ENCODE measurements at regions not wholly inside any gene's neighbourhood (a gene's known extent, or its start where the extent isn't known, plus 50 kb on each side); places are given as distances from the start of the nearest gene placed in this dataset.

GRCh38 chr10:81215498-81215897 is 659.5 kb upstream of the NRG3 start:
- H3K27me3 ChIP-seq (replicated peaks; ENCODE audit: insufficient read depth, low read depth, low read length, poor library complexity) = no peaks in the 10 kb centered on the region
- intact Hi-C loops (cut with micrococcal nuclease; ENCODE audit: unreplicated experiment) = no loop called here

GRCh38 chr10:81216949-81217348 is 658.0 kb upstream of the NRG3 start:
- H3K36me3 ChIP-seq (ENCODE audit: insufficient read depth, low read length, poor library complexity, severe bottlenecking) = no peaks in the 10 kb centered on the region
- no peak overlapping the region for H3K4me3 ChIP-seq (ENCODE audit: low read depth, low read length, poor library complexity, severe bottlenecking)
- POLR2A ChIA-PET (ENCODE audit: low non-redundant PET) = no interaction called here
- DNase-seq (ENCODE audit: low spot score) = no peak
- H3K4me1 ChIP-seq (ENCODE audit: insufficient read depth, low read length, poor library complexity, severe bottlenecking) = no peaks in the 10 kb centered on the region
- intact Hi-C loops (cut with micrococcal nuclease; ENCODE audit: unreplicated experiment) = no loop called here
- TF ChIP-seq CTCF (conservative IDR thresholded peaks at IDR 0.05; ENCODE audit: low read depth, low read length) = no peak
- TF ChIP-seq EZH2 (IDR thresholded peaks at IDR 0.05; ENCODE audit: borderline replicate concordance, low read depth, low read length, poor library complexity, severe bottlenecking) = no peak
- CTCF ChIA-PET = no interaction called here
- no TSS peak for BruUV-seq (replicated peaks)
- no peaks in the 10 kb centered on the region for H3K9me3 ChIP-seq (ENCODE audit: low read depth, low read length, poor library complexity, severe bottlenecking)
- no peak overlapping the region for H3K27ac ChIP-seq (ENCODE audit: low read depth, low read length, poor library complexity, severe bottlenecking)
- no peaks in the 10 kb centered on the region for H3K27me3 ChIP-seq (replicated peaks; ENCODE audit: insufficient read depth, low read depth, low read length, poor library complexity)

More at GRCh38 chr10:81215498-81215897, 659.5 kb upstream of the NRG3 start:
- no peaks in the 10 kb centered on the region for H3K36me3 ChIP-seq (ENCODE audit: insufficient read depth, low read length, poor library complexity, severe bottlenecking)
- ChIA-PET POLR2A (ENCODE audit: low non-redundant PET) (no interaction called here), CTCF (no interaction called here)
- H3K27ac ChIP-seq (ENCODE audit: low read depth, low read length, poor library complexity, severe bottlenecking) = no peak overlapping the region
- no peak overlapping the region for H3K4me3 ChIP-seq (ENCODE audit: low read depth, low read length, poor library complexity, severe bottlenecking)
- DNase-seq (ENCODE audit: low spot score) = no peak
- BruUV-seq (replicated peaks) = no TSS peak
- no peaks in the 10 kb centered on the region for H3K9me3 ChIP-seq (ENCODE audit: low read depth, low read length, poor library complexity, severe bottlenecking)
- no peaks in the 10 kb centered on the region for H3K4me1 ChIP-seq (ENCODE audit: insufficient read depth, low read length, poor library complexity, severe bottlenecking)
- TF ChIP-seq CTCF (conservative IDR thresholded peaks at IDR 0.05; ENCODE audit: low read depth, low read length) = no peak
- TF ChIP-seq EZH2 (IDR thresholded peaks at IDR 0.05; ENCODE audit: borderline replicate concordance, low read depth, low read length, poor library complexity, severe bottlenecking) = no peak

GRCh38 chr10:81218307-81218706 is 656.7 kb upstream of the NRG3 start:
- no peaks in the 10 kb centered on the region for H3K27me3 ChIP-seq (replicated peaks; ENCODE audit: insufficient read depth, low read depth, low read length, poor library complexity)
- no TSS peak for BruUV-seq (replicated peaks)
- H3K36me3 ChIP-seq (ENCODE audit: insufficient read depth, low read length, poor library complexity, severe bottlenecking) = no peaks in the 10 kb centered on the region
- DNase-seq (ENCODE audit: low spot score) = no peak
- no peak overlapping the region for H3K27ac ChIP-seq (ENCODE audit: low read depth, low read length, poor library complexity, severe bottlenecking)
- CTCF ChIA-PET = no interaction called here
- H3K9me3 ChIP-seq (ENCODE audit: low read depth, low read length, poor library complexity, severe bottlenecking) = no peaks in the 10 kb centered on the region
- POLR2A ChIA-PET (ENCODE audit: low non-redundant PET) = no interaction called here
- intact Hi-C loops (cut with micrococcal nuclease; ENCODE audit: unreplicated experiment) = no loop called here
- no peak overlapping the region for H3K4me3 ChIP-seq (ENCODE audit: low read depth, low read length, poor library complexity, severe bottlenecking)
- TF ChIP-seq CTCF (conservative IDR thresholded peaks at IDR 0.05; ENCODE audit: low read depth, low read length) (no peak), EZH2 (IDR thresholded peaks at IDR 0.05; ENCODE audit: borderline replicate concordance, low read depth, low read length, poor library complexity, severe bottlenecking) (no peak)
- no peaks in the 10 kb centered on the region for H3K4me1 ChIP-seq (ENCODE audit: insufficient read depth, low read length, poor library complexity, severe bottlenecking)

All from A673 (cell line).